GM21528 (cell line): ENCODE measurements at regions not wholly inside any gene's neighbourhood (a gene's known extent, or its start where the extent isn't known, plus 50 kb on each side); places are given as distances from the start of the nearest gene placed in this dataset.

Experiments used
- ATAC-seq: cut with Tn5 transposase; IDR thresholded peaks from one replicate; pipeline ENCODE4 v1.9.1; 2021; ENCODE audit warnings: mild to moderate bottlenecking, moderate library complexity; ENCODE audit not compliant: unreplicated experiment, low FRiP score

GRCh38 chr6:95328231-95328630 is 249.1 kb upstream of the MANEA start:
- ATAC-seq, result no peak

DNA sequence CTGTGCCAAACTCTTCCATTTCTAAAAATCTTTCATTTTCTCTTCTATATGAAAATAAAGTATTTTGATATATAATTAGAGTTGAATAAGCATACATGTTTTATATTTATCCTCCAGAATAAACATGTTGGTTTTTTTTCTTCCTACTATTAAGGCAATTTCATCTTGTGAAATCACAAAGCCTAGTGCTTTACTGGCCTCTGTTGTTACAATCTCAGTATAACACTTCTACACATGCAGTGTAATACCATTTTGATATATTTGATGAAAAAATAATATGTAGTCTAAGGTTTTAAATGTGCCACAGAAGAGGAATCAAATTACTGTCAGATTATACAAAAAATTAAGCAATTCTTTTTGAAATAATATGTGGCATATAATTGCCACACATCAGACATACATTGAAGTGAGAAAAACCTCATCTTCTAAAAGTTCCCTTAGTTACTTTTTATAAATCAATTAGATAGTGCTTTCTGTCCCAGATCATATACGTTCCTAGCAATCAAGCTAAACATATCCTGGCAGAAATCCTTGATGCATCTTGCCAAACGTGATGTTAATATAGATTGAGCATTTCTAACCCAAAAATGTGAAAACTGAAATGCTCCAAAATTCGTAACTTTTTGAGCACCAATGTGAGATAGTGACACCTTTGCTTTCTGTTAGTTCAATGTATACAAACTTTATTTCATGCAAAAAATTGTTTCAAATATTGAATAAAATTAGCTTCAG is 225.1 kb upstream of the MANEA start:
- ATAC-seq, result no peak

- no peak for ATAC-seq
Observed at GRCh38 chr6:95354551-95354950, 222.8 kb upstream of the MANEA start.

DNA sequence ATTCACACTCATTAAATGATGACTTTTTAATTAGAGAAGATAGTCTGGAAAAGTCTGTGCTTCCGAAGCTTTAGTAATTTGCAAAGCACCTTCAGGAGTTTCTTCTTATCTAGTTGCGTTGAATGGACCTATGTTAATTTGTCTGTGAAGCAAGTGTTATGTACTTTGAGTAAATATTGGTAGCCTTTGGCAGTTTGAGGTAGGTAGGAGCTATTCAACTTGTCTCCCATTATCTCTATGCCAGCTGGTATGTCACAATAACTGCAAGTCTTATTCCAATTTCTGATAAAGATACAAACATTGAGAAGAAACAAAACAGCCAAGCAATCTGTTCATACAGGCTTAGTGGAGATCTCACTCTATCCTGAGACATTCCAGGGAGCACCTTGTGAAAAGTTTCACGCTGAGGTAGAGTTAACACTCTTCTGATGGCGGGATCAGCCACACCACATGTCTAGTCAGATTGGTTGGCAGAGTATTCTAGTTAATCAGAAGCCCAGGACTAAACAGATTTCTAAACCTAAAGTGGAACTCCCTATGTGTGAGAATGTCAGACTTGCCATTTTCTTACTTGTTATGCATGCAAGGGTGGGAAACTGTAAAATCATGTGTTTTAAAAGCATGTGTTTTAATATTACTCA is 219.8 kb upstream of the MANEA start:
- ATAC-seq, result no peak

- ATAC-seq, result peak; percentile 80
Observed at GRCh38 chr6:95364016-95364604, 213.2 kb upstream of the MANEA start.

DNA sequence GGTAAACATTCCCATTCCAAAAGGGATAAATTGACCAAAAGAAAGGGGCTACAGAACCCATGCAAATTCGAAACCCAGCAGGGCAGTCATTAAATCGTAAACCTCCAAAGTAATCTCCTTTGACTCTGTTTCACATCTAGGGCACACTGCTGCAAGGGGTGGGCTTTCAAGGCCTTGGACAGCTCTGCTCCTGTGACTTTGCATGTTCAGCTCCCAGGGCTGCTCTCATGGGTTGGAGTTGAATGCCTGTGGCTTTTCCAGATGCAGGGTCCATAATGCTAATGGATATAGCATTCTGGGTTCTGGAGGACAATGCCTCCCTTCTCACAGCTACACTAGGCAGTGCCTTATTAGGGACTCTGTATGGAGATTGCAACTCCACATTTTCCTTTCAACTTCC is 211.9 kb upstream of the MANEA start:
- no peak for ATAC-seq

GRCh38 chr6:95366414-95366813 is 210.9 kb upstream of the MANEA start:
- no peak for ATAC-seq

DNA sequence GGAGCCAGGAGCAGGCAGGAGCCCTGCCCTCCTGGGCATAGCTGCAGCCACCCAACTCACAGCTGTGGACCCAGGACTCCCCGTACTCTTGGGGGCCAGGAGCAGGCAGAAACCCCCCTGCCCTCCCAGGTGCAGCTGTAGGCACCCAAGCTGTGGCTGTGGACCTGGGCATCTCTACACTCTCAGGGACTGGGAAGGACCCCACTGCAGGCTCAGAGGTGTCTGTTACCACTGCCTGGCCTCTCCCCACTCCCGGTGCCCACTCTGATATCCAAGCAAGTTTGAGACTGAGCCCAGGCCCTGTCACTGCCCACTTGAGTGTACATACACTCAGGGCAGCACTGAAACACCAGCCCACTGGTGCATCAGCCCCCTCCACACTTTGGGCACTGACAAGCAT is 193.5 kb upstream of the MANEA start:
- no peak for ATAC-seq

DNA sequence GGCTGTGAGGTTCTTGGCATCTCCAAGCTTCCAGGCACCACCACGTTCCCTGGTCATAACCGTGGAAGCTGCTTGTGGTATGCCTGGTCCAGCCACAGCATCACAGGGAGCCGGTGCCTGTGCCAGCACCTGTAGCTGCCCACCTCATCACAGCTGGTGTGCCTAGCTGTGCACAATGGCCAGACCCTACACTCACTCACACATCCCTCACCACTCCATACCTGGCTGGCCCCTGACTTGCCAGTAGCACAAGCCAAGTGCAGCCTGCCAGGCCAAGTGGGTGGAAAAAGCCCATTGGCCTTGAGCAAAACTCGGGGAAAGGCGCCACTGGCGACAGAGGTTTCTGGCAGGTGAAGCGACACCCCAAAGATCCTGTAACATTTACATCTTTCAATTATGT is 192.3 kb upstream of the MANEA start:
- no peak for ATAC-seq

DNA sequence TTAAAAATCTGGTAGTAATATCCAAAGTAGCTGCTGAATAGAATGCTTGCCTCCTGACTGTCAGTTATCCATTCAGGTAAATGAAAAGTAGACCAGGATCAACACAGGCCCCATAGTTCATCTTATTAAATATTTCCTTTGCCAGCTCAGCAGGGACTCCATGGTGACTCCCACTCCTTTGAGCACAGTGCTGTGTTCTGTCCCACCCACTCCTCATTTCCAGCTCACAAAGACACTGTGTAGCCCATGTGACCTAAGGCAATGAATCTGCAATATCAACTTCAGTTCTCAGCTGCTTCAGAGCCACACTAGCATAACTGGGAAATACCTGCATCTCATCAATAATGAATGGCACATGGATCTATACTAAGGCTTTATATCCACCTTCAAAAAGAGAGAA is 189.5 kb upstream of the MANEA start:
- no peak for ATAC-seq

DNA sequence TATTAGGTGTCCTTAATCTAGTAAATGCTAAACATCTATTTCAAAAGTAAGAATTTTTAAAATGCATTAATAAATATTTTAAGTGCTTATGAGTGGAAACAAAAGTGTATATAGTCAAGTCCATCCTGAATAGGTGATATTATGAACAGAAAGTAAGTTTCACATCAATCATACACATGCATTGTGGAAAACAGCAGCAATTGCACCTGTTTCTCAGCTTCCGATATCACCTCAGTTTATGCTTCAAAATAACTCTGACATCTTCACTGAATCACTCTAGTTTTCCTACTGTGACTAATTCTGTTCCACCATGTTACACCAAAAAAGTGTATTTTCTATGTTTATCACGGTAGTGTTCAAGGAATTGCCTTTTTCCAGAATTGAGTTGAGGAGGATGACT is 172.6 kb upstream of the MANEA start:
- ATAC-seq, result no peak

DNA sequence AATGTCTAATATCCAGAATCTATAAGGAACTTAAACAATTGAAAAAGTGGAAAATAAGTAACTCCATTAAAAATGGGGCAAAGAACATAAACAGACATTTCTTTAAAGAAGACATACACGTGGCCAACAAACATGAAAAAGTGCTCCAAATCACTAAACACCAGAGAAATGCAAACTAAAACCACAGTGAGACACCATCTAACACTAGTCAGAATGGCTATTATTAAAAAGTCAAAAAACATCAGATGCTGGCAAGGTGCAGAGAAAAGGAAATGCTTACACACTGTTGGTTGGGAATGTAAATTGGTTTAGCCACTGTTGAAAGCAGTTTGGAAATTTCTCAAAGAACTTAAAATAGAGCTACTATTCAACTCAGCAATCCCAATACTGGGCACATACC is 169.2 kb upstream of the MANEA start:
- no peak for ATAC-seq

GRCh38 chr6:95410168-95410567 is 167.2 kb upstream of the MANEA start:
- ATAC-seq, result no peak

- ATAC-seq, result no peak
Observed at GRCh38 chr6:95413789-95414188, 163.5 kb upstream of the MANEA start.

GRCh38 chr6:95417856-95418255 is 159.5 kb upstream of the MANEA start:
- ATAC-seq, result no peak

GRCh38 chr6:95420792-95421191 is 156.5 kb upstream of the MANEA start:
- no peak for ATAC-seq

GRCh38 chr6:95423331-95423730 is 154.0 kb upstream of the MANEA start:
- ATAC-seq, result no peak

DNA sequence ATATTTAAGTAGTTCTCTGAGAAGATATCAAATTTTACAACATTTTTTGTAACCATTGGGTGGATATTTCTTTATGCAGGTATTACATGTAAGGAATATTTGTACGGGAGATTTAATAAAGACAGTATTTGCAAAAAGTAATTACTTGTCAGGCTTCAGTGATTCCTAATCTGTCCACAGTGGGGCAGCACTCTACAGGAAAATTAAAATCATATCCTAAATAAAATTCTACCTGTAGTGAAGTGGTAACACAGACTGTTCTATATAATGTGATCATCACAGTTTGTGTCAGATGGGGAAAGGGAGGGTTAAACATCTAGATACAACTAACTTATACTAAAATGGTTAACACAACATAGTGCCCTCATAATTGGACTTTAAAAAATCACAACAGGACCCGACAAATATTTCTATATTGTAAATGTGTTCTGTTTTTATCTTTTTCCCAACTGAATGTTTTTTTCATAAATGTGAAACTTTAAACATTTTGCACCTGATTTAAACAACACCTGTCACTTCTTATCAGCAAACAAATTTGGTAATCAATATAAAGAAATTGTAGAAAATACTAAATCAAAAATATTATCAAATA is 145.6 kb upstream of the MANEA start:
- no peak for ATAC-seq

- ATAC-seq, result no peak
Observed at GRCh38 chr6:95439741-95440140, 137.6 kb upstream of the MANEA start.

DNA sequence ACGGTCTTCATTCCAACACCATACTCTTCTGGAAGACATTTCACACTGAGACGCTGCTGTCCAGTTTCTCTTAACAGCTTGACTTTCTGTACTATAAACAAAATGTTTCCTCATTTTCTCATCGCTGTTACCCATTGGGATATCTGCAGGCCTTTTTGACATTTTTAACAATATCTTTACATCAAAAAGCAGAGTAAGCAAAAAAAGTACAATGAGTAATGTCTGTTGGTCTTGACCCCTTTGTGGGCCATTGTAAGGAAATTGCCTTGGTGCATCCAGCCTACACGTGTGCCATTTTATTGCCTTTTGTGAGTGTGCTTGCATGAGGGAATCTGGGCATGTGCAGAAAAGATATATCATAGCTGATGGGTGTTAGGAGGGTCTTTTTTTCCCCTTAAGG is 129.1 kb upstream of the MANEA start:
- ATAC-seq, result no peak

DNA sequence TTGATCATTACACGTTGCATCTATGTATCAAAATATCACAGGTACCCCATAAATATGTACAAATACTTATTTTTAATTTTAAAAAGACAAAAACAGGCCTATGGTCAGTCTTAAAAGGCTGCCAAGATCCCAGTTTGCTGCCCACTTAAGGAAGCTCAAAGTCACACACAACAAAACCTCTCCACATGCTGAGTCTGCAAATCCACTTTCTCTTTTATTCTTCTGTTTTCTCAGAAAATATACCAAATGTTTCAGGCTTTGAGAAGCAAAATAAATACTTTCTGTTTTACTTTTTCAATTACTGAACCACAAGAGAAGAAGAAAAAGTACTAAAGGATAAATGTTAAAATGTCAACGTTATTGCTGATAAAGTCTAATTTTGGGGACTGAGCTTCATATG is 107.8 kb upstream of the MANEA start:
- no peak for ATAC-seq

GRCh38 chr6:95478941-95479340 is 98.4 kb upstream of the MANEA start:
- no peak for ATAC-seq
